ENCODE measurements at regions not wholly inside any gene's neighbourhood (a gene's known extent, or its start where the extent isn't known, plus 50 kb on each side); places are given as distances from the start of the nearest gene placed in this dataset.

DNA sequence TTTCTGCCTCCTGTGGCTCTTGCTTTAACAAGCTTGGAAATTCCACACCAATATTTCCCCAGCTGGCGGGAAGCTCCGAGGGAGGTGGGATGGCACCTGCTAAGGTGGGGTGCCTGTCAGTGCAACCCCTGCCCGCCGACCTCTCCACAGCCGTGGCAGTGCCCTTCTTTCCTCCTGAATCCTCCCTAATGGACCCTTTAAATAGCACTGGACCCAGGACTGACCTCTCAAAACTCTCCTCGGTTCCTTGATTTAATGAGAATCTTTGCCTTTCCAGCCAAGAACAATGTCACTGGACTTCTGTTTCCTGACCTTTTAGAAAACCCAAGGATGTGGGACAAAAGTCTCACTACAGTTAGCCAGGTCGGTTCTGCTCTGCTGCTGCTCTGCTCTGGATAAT is 63.2 kb upstream of the EXOC6 start:
- H3K27ac Mint-ChIP-seq (ENCODE audit: unreplicated experiment), result no peak overlapping the region
- CTCF ChIA-PET, result no interaction called here
- Histone ChIP-seq H3K4me1 (no peaks in the 10 kb centered on the region), H3K4me3 (ENCODE audit: low read depth, low read length) (no peak overlapping the region), H3K27me3 (replicated peaks; ENCODE audit: control insufficient read depth, insufficient read depth, low read length) (no peaks in the 10 kb centered on the region), H3K9me3 (no peaks in the 10 kb centered on the region), H3K36me3 (ENCODE audit: control insufficient read depth, insufficient read depth, low read length) (no peaks in the 10 kb centered on the region)
- H3K4me1 Mint-ChIP-seq (ENCODE audit: low read depth, unreplicated experiment), result no peaks in the 10 kb centered on the region
- intact Hi-C loops (cut with micrococcal nuclease; ENCODE audit: unreplicated experiment), result no loop called here
- no peak overlapping the region for H3K4me3 Mint-ChIP-seq (ENCODE audit: unreplicated experiment)
- POLR2A ChIA-PET, result no interaction called here
- DNase-seq, result no peak
- H3K36me3 Mint-ChIP-seq (ENCODE audit: insufficient read depth, unreplicated experiment), result no peaks in the 10 kb centered on the region
- no TSS peak for BruUV-seq (replicated peaks)
- no peaks in the 10 kb centered on the region for H3K9me3 Mint-ChIP-seq (ENCODE audit: unreplicated experiment)
- peaks cover 13% of the 10 kb centered on the region for H3K27me3 Mint-ChIP-seq (ENCODE audit: insufficient read depth, unreplicated experiment)
- no peak for TF ChIP-seq CTCF (IDR thresholded peaks at IDR 0.05; ENCODE audit: insufficient read depth in 1 of 2, low read depth in 1 of 2, low read length in 1 of 2, severe bottlenecking in 1 of 2, unreplicated experiment in 1 of 2)

DNA sequence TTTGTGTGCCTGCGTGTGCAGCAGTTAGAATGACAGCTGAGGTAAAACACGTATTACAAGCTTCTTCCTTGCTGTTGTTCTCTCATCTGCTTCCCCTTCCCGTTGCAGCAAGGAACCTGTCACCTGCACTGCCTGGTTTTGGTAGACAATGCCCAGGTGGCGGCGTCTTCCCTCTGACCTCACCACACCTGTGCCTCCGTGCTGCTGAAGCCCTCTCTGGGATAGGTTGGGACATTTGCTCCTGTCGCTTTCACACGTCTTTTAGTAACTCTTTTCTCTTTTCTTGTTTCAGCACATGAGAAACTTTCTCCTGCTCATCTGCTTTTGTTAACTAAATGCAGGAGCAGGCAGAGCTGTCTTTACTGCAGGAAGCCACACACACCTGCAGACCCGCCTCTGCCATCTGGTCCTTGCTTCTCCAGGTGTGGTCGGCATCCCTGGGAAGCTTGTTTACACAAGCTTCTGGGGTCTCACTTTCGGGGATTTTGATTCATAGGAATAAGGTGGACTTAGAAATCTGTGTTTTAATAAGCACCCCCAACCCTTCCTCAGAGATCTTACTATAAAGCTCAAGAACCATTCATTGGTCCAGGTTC is 60.7 kb upstream of the EXOC6 start:
- H3K4me1 ChIP-seq, result no peaks in the 10 kb centered on the region
- intact Hi-C loops (cut with micrococcal nuclease; ENCODE audit: unreplicated experiment), result no loop called here
- no peak for DNase-seq
- H3K4me1 Mint-ChIP-seq (ENCODE audit: low read depth, unreplicated experiment), result no peaks in the 10 kb centered on the region
- no TSS peak for BruUV-seq (replicated peaks)
- CTCF ChIA-PET, result no interaction called here
- H3K36me3 Mint-ChIP-seq (ENCODE audit: insufficient read depth, unreplicated experiment), result no peaks in the 10 kb centered on the region
- no peak for TF ChIP-seq CTCF (IDR thresholded peaks at IDR 0.05; ENCODE audit: insufficient read depth in 1 of 2, low read depth in 1 of 2, low read length in 1 of 2, severe bottlenecking in 1 of 2, unreplicated experiment in 1 of 2)
- H3K36me3 ChIP-seq (ENCODE audit: control insufficient read depth, insufficient read depth, low read length), result no peaks in the 10 kb centered on the region
- H3K4me3 ChIP-seq (ENCODE audit: low read depth, low read length), result no peak overlapping the region
- peaks cover 13% of the 10 kb centered on the region for H3K27me3 Mint-ChIP-seq (ENCODE audit: insufficient read depth, unreplicated experiment)
- H3K27ac Mint-ChIP-seq (ENCODE audit: unreplicated experiment), result no peak overlapping the region
- no peaks in the 10 kb centered on the region for H3K9me3 ChIP-seq
- no peak overlapping the region for H3K4me3 Mint-ChIP-seq (ENCODE audit: unreplicated experiment)
- no peaks in the 10 kb centered on the region for H3K27me3 ChIP-seq (replicated peaks; ENCODE audit: control insufficient read depth, insufficient read depth, low read length)
- POLR2A ChIA-PET, result no interaction called here
- H3K9me3 Mint-ChIP-seq (ENCODE audit: unreplicated experiment), result no peaks in the 10 kb centered on the region

DNA sequence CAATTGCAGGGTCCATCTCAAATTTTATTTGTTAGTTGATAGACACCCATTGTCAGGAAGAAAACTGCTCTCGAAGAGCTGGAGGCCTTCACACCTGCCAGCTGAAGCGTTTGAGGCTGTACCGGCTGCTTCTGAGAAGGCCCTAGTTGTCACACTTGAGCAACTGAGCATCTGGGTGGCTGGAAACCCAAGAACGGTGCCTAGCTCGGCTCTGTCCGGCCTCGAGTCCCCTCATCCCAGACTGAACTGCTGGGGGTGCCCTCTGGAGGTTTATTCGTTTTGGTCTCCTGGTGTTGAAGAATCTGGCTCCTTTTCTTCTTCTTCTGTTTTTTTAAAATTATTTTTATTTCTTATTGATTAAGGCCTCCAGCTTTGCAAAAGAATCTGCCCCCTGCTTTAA is 59.3 kb upstream of the EXOC6 start:
- BruUV-seq (replicated peaks), result no TSS peak
- DNase-seq, result no peak
- TF ChIP-seq CTCF (IDR thresholded peaks at IDR 0.05; ENCODE audit: insufficient read depth in 1 of 2, low read depth in 1 of 2, low read length in 1 of 2, severe bottlenecking in 1 of 2, unreplicated experiment in 1 of 2), result no peak
- Mint-ChIP-seq H3K4me3 (ENCODE audit: unreplicated experiment) (no peak overlapping the region), H3K27me3 (ENCODE audit: insufficient read depth, unreplicated experiment) (peaks cover 13% of the 10 kb centered on the region), H3K27ac (ENCODE audit: unreplicated experiment) (no peak overlapping the region), H3K9me3 (ENCODE audit: unreplicated experiment) (no peaks in the 10 kb centered on the region), H3K36me3 (ENCODE audit: insufficient read depth, unreplicated experiment) (no peaks in the 10 kb centered on the region), H3K4me1 (ENCODE audit: low read depth, unreplicated experiment) (no peaks in the 10 kb centered on the region)
- CTCF ChIA-PET, result no interaction called here
- H3K27me3 ChIP-seq (replicated peaks; ENCODE audit: control insufficient read depth, insufficient read depth, low read length), result no peaks in the 10 kb centered on the region
- intact Hi-C loops (cut with micrococcal nuclease; ENCODE audit: unreplicated experiment), result no loop called here
- POLR2A ChIA-PET, result no interaction called here
- H3K4me1 ChIP-seq, result no peaks in the 10 kb centered on the region
- H3K36me3 ChIP-seq (ENCODE audit: control insufficient read depth, insufficient read depth, low read length), result no peaks in the 10 kb centered on the region
- no peak overlapping the region for H3K4me3 ChIP-seq (ENCODE audit: low read depth, low read length)
- no peaks in the 10 kb centered on the region for H3K9me3 ChIP-seq

All from Caco-2 (cell line).